ENCODE measurements at regions not wholly inside any gene's neighbourhood (a gene's known extent, or its start where the extent isn't known, plus 50 kb on each side); places are given as distances from the start of the nearest gene placed in this dataset.

- TF ChIP-seq ZNF274 (IDR thresholded peaks at IDR 0.05; ENCODE audit: low read depth, low read length) = no peak
- TF ChIP-seq CTCF (IDR thresholded peaks at IDR 0.05 in 2 of 3, conservative IDR thresholded peaks at IDR 0.05 in 1 of 3; ENCODE audit: borderline replicate concordance in 1 of 3, insufficient read depth in 1 of 3, low read depth in 2 of 3, low read length in 2 of 3) = no peak
- no peak for TF ChIP-seq TCF7L2 (IDR thresholded peaks at IDR 0.05; ENCODE audit: borderline replicate concordance, extremely low read depth, insufficient read depth, insufficient read length)
- TF ChIP-seq MAX (IDR thresholded peaks at IDR 0.05) = no peak
- no peak for TF ChIP-seq EZH2 (IDR thresholded peaks at IDR 0.05)
Observed at GRCh38 chrX:138865093-138865649, 153.7 kb upstream of the FGF13 start.

Measured in HCT116 (cell line).